B cell (primary cell): ENCODE measurements at regions not wholly inside any gene's neighbourhood (a gene's known extent, or its start where the extent isn't known, plus 50 kb on each side); places are given as distances from the start of the nearest gene placed in this dataset.

ENCODE experiments used
- ATAC-seq: fragments of 200-7000 bp; cut with Tn5 transposase; one replicate; pipeline ENCODE4 v1.10.0; 2021; ENCODE audit warnings: low read depth, mild to moderate bottlenecking, moderate number of reproducible peaks, moderate library complexity
- CTCF ChIA-PET: fragments of 350-600 bp; sonication (Branson Sonifier 250); formaldehyde crosslinking; loops from one replicate; lab custom pipeline; 2021; ENCODE audit warnings: antibody characterized with exemption, inconsistent platforms; lab: Charles Lee
- POLR2A ChIA-PET: fragments of 350-600 bp; sonication (Branson Sonifier 250); formaldehyde crosslinking; loops from one replicate; lab custom pipeline; 2021; ENCODE audit warnings: antibody characterized with exemption; lab: Charles Lee
- DNase-seq: peaks from one replicate; pipeline ENCODE4 v3.0.0; 2013
- H2AFZ ChIP-seq: 2 replicates; pipeline ENCODE4 v1.6.1; 2012; ENCODE audit warnings: mild to moderate bottlenecking, low read depth, low read length; ENCODE audit not compliant: insufficient read depth, poor library complexity, severe bottlenecking
- H3K27ac ChIP-seq, 2 donors: 1 replicate in 1 of 2; 2 replicates in 1 of 2; pipeline ENCODE4 v1.5.1; 2012 to 2013; ENCODE audit warnings: low read length in 2 of 2, mild to moderate bottlenecking in 2 of 2, moderate library complexity in 1 of 2
- H3K27me3 ChIP-seq, 4 experiments: fragments of 200-600 bp in 1 of 4; sonication (generic) in 1 of 4; replicated peaks in 1 of 4; 1 replicate in 2 of 4; 2 replicates in 2 of 4; pipeline versions ENCODE4 v1.6.1 to v1.7.0; 2013 to 2016; ENCODE audit warnings: low read length in 3 of 4, mild to moderate bottlenecking in 2 of 4, mixed read lengths in 1 of 4, moderate library complexity in 1 of 4; ENCODE audit not compliant: insufficient read depth in 4 of 4, control insufficient read depth in 3 of 4; ENCODE audit errors: control extremely low read depth in 1 of 4
- H3K36me3 ChIP-seq, 2 experiments: replicated peaks in 1 of 2; 1 replicate in 1 of 2; 2 replicates in 1 of 2; pipeline versions ENCODE4 v1.6.1 to v1.7.1; 2013; ENCODE audit warnings: low read length in 1 of 2; ENCODE audit not compliant: insufficient read depth in 2 of 2, control insufficient read depth in 1 of 2; ENCODE audit errors: control extremely low read depth in 1 of 2, extremely low read depth in 1 of 2
- H3K4me1 ChIP-seq, 2 donors: fragments of 200-600 bp in 1 of 2; sonication (generic) in 1 of 2; 1 replicate in 1 of 2; 2 replicates in 1 of 2; pipeline versions ENCODE4 v1.5.1 to v1.6.1; 2013 to 2017; ENCODE audit warnings: low read length in 2 of 2; ENCODE audit not compliant: control insufficient read depth in 2 of 2, insufficient read depth in 2 of 2
- H3K4me2 ChIP-seq: replicated peaks from 2 replicates; pipeline ENCODE3; 2012; ENCODE audit warnings: mild to moderate bottlenecking, low read depth, low read length; ENCODE audit not compliant: poor library complexity, severe bottlenecking
- H3K4me3 ChIP-seq, 5 experiments: fragments of 200-600 bp in 1 of 5; sonication (generic) in 1 of 5; 1 replicate in 3 of 5; 2 replicates in 2 of 5; pipeline versions ENCODE4 v1.5.1 to v1.7.0; 2011 to 2016; ENCODE audit warnings: low read length in 4 of 5, mild to moderate bottlenecking in 4 of 5, low read depth in 2 of 5, control low read depth in 1 of 5, moderate library complexity in 1 of 5; ENCODE audit not compliant: insufficient read depth in 1 of 5; ENCODE audit errors: control extremely low read depth in 1 of 5, extremely low read depth in 1 of 5
- H3K79me2 ChIP-seq: fragments of 200-600 bp; sonication (generic); one replicate; pipeline ENCODE4 v1.6.0; 2016; ENCODE audit warnings: low read length; ENCODE audit not compliant: control insufficient read depth, insufficient read depth
- H3K9ac ChIP-seq: fragments of 200-600 bp; sonication (generic); 2 replicates; pipeline ENCODE4 v1.6.1; 2017; ENCODE audit warnings: mild to moderate bottlenecking, low read length, moderate library complexity
- H3K9me3 ChIP-seq, 3 donors: one replicate each; pipeline versions ENCODE4 v1.6.1 to v1.7.1; 2013; ENCODE audit warnings: low read length in 2 of 3; ENCODE audit not compliant: control insufficient read depth in 2 of 3, insufficient read depth in 1 of 3; ENCODE audit errors: control extremely low read depth in 1 of 3
- H4K20me1 ChIP-seq: 2 replicates; pipeline ENCODE4 v1.6.0; 2012; ENCODE audit warnings: mild to moderate bottlenecking, low read length; ENCODE audit not compliant: insufficient read depth, control insufficient read depth, poor library complexity, severe bottlenecking
- H3K27ac Mint-ChIP-seq: one replicate; pipeline ENCODE4 v1.8.0; 2021; ENCODE audit warnings: mixed read lengths
- H3K27me3 Mint-ChIP-seq: one replicate; pipeline ENCODE4 v1.8.0; 2021; ENCODE audit warnings: mixed read lengths
- H3K4me1 Mint-ChIP-seq: one replicate; pipeline ENCODE4 v1.8.0; 2021; ENCODE audit warnings: mixed read lengths
- H3K4me3 Mint-ChIP-seq: one replicate; pipeline ENCODE4 v1.8.0; 2021; ENCODE audit warnings: mixed read lengths
- H3K9me3 Mint-ChIP-seq: one replicate; pipeline ENCODE4 v1.8.0; 2022; ENCODE audit warnings: mixed read lengths; ENCODE audit not compliant: insufficient read depth
- EZH2 ChIP-seq: IDR thresholded peaks from 2 replicates; pipeline ENCODE4 v1.6.1; 2012; ENCODE audit warnings: borderline replicate concordance, low read depth, mild to moderate bottlenecking, moderate library complexity, low read length; ENCODE audit not compliant: insufficient read depth, poor library complexity, severe bottlenecking
- WGBS: methylation state at CpG from one replicate; pipeline ENCODE4 v1.1.5; 2013; ENCODE audit warnings: missing lambda C conversion rate; ENCODE audit not compliant: insufficient coverage; 5-methylcytosine and 5-hydroxymethylcytosine counted together
- intact Hi-C: fragments of 100-400 bp; cut with micrococcal nuclease; formaldehyde crosslinking; loops from one replicate; pipeline ENCODE4 v1.10.0; 2022
- TF ChIP-seq, protein P1 (sequence below): fragments of 200-600 bp; IDR thresholded peaks from one replicate; pipeline ENCODE4 v1.8.0; 2022; ENCODE audit warnings: antibody characterized with exemption, mild to moderate bottlenecking

DNA sequence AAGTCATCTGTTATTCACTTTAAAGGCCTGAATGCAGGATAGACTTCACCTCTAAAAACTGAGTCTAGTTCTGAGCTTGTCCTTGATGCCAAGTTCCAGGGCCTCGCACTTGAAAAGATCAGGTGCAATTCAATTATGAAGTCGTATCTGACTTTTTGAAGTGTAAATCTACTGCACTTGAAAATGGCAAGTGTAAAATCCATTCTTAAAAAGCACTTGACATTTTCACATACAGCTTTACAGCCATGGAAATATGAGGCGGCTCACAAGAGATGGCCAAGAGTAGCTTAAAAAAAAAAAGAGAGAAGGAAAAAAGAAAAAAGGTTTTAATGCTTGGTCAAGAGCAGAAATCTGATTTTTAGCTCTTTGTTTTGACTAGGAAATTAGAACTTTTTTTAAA lies 172.5 kb downstream of the GXYLT1 start:
- Histone ChIP-seq H3K27me3 (no peaks in the 10 kb centered on the region), H3K79me2 (no peaks in the 10 kb centered on the region), H3K4me1 (no peaks in the 10 kb centered on the region), H3K4me3 (no peak overlapping the region), H3K9me3 (no peaks in the 10 kb centered on the region), H3K27ac (no peak overlapping the region), H3K4me2 (no peak overlapping the region), H2AFZ (no peak overlapping the region), H3K36me3 (no peaks in the 10 kb centered on the region), H3K9ac (no peak overlapping the region), H4K20me1 (no peaks in the 10 kb centered on the region)
- TF ChIP-seq, protein P1, sequence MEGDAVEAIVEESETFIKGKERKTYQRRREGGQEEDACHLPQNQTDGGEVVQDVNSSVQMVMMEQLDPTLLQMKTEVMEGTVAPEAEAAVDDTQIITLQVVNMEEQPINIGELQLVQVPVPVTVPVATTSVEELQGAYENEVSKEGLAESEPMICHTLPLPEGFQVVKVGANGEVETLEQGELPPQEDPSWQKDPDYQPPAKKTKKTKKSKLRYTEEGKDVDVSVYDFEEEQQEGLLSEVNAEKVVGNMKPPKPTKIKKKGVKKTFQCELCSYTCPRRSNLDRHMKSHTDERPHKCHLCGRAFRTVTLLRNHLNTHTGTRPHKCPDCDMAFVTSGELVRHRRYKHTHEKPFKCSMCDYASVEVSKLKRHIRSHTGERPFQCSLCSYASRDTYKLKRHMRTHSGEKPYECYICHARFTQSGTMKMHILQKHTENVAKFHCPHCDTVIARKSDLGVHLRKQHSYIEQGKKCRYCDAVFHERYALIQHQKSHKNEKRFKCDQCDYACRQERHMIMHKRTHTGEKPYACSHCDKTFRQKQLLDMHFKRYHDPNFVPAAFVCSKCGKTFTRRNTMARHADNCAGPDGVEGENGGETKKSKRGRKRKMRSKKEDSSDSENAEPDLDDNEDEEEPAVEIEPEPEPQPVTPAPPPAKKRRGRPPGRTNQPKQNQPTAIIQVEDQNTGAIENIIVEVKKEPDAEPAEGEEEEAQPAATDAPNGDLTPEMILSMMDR: no peak
- TF ChIP-seq EZH2: no peak
- no peak for ATAC-seq
- POLR2A ChIA-PET: no interaction called here
- no peak for DNase-seq
- WGBS: 60% methylated on average over 1 of the region's 3 CpGs
- Mint-ChIP-seq H3K9me3 (no peaks in the 10 kb centered on the region), H3K4me1 (no peaks in the 10 kb centered on the region), H3K27me3 (peaks cover 3% of the 10 kb centered on the region), H3K4me3 (no peak overlapping the region), H3K27ac (no peak overlapping the region)
- intact Hi-C loops: no loop called here
- CTCF ChIA-PET: no interaction called here

- ATAC-seq (no peak), DNase-seq (no peak)
- Histone ChIP-seq H3K9ac (no peak overlapping the region), H3K79me2 (no peaks in the 10 kb centered on the region), H2AFZ (no peak overlapping the region), H3K4me2 (no peak overlapping the region), H4K20me1 (no peaks in the 10 kb centered on the region), H3K4me1 (no peaks in the 10 kb centered on the region), H3K27ac (no peak overlapping the region), H3K4me3 (no peak overlapping the region), H3K27me3 (no peaks in the 10 kb centered on the region), H3K36me3 (no peaks in the 10 kb centered on the region), H3K9me3 (no peaks in the 10 kb centered on the region)
- no peak overlapping the region for H3K4me3 Mint-ChIP-seq
- WGBS: 90% methylated on average over 2 of the region's 2 CpGs
- ChIA-PET POLR2A (no interaction called here), CTCF (no interaction called here)
- no peak overlapping the region for H3K27ac Mint-ChIP-seq
- H3K27me3 Mint-ChIP-seq: peaks cover 3% of the 10 kb centered on the region
- intact Hi-C loops: no loop called here
- no peaks in the 10 kb centered on the region for H3K9me3 Mint-ChIP-seq
- TF ChIP-seq, protein P1: no peak
- no peak for TF ChIP-seq EZH2
- H3K4me1 Mint-ChIP-seq: no peaks in the 10 kb centered on the region
These were observed 173.9 kb downstream of the GXYLT1 start for GRCh38 chr12:41970744-41971143.
